ENCODE measurements at regions not wholly inside any gene's neighbourhood (a gene's known extent, or its start where the extent isn't known, plus 50 kb on each side); places are given as distances from the start of the nearest gene placed in this dataset.
"Not testable (repeated sequence)": the region's sequence is repeated elsewhere in the genome, so short reads cannot be mapped to it uniquely, and the experiment has no call there.

- intact Hi-C loops (cut with DNase I) = no loop called here
- Histone ChIP-seq H3K4me3 (no peak overlapping the region), H3K9me3 (peaks cover 3% of the 10 kb centered on the region), H3K4me1 (no peaks in the 10 kb centered on the region), H3K27ac (no peak overlapping the region), H3K27me3 (no peaks in the 10 kb centered on the region), H3K36me3 (no peaks in the 10 kb centered on the region)
- DNase-seq = no peak
- ATAC-seq = no peak
- TF ChIP-seq, protein P1, sequence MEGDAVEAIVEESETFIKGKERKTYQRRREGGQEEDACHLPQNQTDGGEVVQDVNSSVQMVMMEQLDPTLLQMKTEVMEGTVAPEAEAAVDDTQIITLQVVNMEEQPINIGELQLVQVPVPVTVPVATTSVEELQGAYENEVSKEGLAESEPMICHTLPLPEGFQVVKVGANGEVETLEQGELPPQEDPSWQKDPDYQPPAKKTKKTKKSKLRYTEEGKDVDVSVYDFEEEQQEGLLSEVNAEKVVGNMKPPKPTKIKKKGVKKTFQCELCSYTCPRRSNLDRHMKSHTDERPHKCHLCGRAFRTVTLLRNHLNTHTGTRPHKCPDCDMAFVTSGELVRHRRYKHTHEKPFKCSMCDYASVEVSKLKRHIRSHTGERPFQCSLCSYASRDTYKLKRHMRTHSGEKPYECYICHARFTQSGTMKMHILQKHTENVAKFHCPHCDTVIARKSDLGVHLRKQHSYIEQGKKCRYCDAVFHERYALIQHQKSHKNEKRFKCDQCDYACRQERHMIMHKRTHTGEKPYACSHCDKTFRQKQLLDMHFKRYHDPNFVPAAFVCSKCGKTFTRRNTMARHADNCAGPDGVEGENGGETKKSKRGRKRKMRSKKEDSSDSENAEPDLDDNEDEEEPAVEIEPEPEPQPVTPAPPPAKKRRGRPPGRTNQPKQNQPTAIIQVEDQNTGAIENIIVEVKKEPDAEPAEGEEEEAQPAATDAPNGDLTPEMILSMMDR (IDR thresholded peaks at IDR 0.05) = no peak
These were observed 138.6 kb downstream of the ARRDC3 start for GRCh38 chr5:91244380-91245073.

- Histone ChIP-seq H3K27me3 (no peaks in the 10 kb centered on the region), H3K4me3 (no peak overlapping the region), H3K9me3 (peaks cover 3% of the 10 kb centered on the region), H3K4me1 (no peaks in the 10 kb centered on the region), H3K36me3 (no peaks in the 10 kb centered on the region), H3K27ac (no peak overlapping the region)
- no peak for ATAC-seq
- intact Hi-C loops (cut with DNase I) = no loop called here
- TF ChIP-seq, protein P1 (IDR thresholded peaks at IDR 0.05) = no peak
- DNase-seq = no peak
These were observed 139.3 kb downstream of the ARRDC3 start for GRCh38 chr5:91243852-91244251.

GRCh38 chr5:91243286-91243685, 139.8 kb downstream of the ARRDC3 start:
- Histone ChIP-seq H3K4me3 (no peak overlapping the region), H3K4me1 (no peaks in the 10 kb centered on the region), H3K27me3 (no peaks in the 10 kb centered on the region), H3K9me3 (peaks cover 3% of the 10 kb centered on the region), H3K27ac (no peak overlapping the region), H3K36me3 (no peaks in the 10 kb centered on the region)
- TF ChIP-seq, protein P1 (IDR thresholded peaks at IDR 0.05) = no peak
- no peak for DNase-seq
- intact Hi-C loops (cut with DNase I) = no loop called here
- no peak for ATAC-seq

DNA sequence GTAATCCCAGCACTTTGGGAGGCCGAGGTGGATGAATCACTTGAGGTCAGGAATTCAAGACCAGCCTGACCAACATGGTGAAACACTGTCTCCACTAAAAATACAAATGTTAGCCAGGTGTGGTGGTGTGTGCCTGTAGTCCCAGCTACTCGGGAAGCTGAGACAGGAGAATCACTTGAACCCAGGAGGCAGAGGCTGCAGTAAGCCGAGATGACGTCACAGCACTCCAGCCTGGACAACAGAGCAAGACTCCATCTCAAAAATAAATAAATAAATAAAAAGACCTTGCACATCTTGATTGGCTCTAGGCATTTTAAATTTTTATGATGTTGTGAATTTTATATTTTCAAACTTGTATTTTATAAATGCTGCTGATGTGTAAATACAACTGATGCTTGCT, 141.7 kb downstream of the ARRDC3 start:
- H3K4me3 ChIP-seq; H3K27me3 ChIP-seq; DNase-seq; ATAC-seq; H3K36me3 ChIP-seq; intact Hi-C loops (cut with DNase I); H3K4me1 ChIP-seq; H3K27ac ChIP-seq; H3K9me3 ChIP-seq: not testable (repeated sequence)

DNA sequence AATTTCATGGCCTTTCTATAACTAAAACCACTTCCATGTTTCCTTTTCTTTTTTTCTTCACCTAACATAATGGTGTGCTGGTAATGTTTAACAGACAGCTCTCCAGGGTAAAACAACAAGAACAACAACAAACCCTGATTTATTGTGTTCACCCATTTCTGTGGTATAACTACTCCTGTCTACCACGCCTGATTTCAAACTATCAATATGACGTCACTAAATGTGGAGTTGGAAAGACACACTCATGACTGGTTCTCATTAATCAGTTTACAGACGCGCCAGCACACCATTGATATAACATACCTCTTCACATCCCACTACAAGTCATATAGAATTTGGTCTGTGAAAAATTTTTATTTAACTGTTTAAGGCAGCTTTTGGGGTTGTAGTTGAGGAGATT, 142.9 kb downstream of the ARRDC3 start:
- no peak for ATAC-seq

GRCh38 chr5:91235271-91235694, 147.8 kb downstream of the ARRDC3 start:
- H3K4me3 ChIP-seq = no peak overlapping the region
- peak overlapping the region; percentile 5 for H3K27ac ChIP-seq
- DNase-seq = no peak
- H3K36me3 ChIP-seq = no peaks in the 10 kb centered on the region
- intact Hi-C loops (cut with DNase I) = no loop called here
- no peak for ATAC-seq
- H3K27me3 ChIP-seq = no peaks in the 10 kb centered on the region
- no peaks in the 10 kb centered on the region for H3K4me1 ChIP-seq
- TF ChIP-seq, protein P1 (IDR thresholded peaks at IDR 0.05) = no peak
- H3K9me3 ChIP-seq = no peaks in the 10 kb centered on the region

More for the DNA sequence above, 142.9 kb downstream of the ARRDC3 start:
- no peak for DNase-seq
- H3K4me1 ChIP-seq = no peaks in the 10 kb centered on the region
- intact Hi-C loops (cut with DNase I) = no loop called here
- TF ChIP-seq, protein P1 (IDR thresholded peaks at IDR 0.05) = no peak
- H3K9me3 ChIP-seq = peaks cover 3% of the 10 kb centered on the region
- H3K27ac ChIP-seq = no peak overlapping the region
- no peaks in the 10 kb centered on the region for H3K36me3 ChIP-seq
- H3K4me3 ChIP-seq = no peak overlapping the region
- H3K27me3 ChIP-seq = no peaks in the 10 kb centered on the region
